ENCODE measurements at regions not wholly inside any gene's neighbourhood (a gene's known extent, or its start where the extent isn't known, plus 50 kb on each side); places are given as distances from the start of the nearest gene placed in this dataset.

DNA sequence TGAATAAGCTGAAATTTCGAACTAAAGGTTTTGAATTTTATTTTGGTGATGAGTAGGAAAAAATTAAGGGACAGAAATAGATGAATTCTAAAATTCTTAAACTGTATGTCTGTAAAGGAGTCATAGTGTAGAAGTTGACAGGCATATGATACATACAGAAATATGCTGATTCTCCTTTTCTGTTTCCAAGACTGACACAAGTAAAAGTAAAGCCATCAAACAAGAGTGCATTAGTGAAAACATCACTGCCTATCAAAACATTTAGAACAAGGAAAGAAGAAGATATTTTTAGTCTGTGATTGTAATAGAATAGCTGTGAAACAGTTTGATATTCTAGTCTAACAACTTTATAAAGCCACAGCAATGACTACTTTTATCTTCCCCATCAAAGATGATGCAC lies 1318.0 kb upstream of the TENM4 start:
- H3K9ac ChIP-seq (ENCODE audit: insufficient read depth, low read depth, low read length): no peak overlapping the region
- H3K4me2 ChIP-seq (ENCODE audit: low read depth, low read length): no peak overlapping the region
- DNase-seq (ENCODE audit: low spot score): no peak
- no peaks in the 10 kb centered on the region for H3K4me1 ChIP-seq (ENCODE audit: insufficient read depth, low read length)
- no peaks in the 10 kb centered on the region for H3K36me3 ChIP-seq (replicated peaks in 1 of 2; ENCODE audit: control insufficient read depth in 1 of 2, insufficient read depth in 2 of 2, low read length in 2 of 2)
- CTCF ChIA-PET (ENCODE audit: low intra/inter-chr PET ratio, low total read pairs): no interaction called here
- in situ Hi-C loops (cut with HindIII; ENCODE audit: extremely low pct_ligation_motif_present, low pct_unique_long_range_greater_than_20kb): no loop called here
- no peak overlapping the region for H3K27ac ChIP-seq (ENCODE audit: extremely low read length, insufficient read depth, low read length)
- H4K20me1 ChIP-seq (ENCODE audit: insufficient read depth, low read length): no peaks in the 10 kb centered on the region
- TF ChIP-seq ZNF431 (CRISPR knock-in tag; IDR thresholded peaks at IDR 0.05; ENCODE audit: borderline replicate concordance, low read depth) (no peak), ZNF296 (CRISPR knock-in tag; conservative IDR thresholded peaks at IDR 0.05) (no peak), ZNF343 (CRISPR knock-in tag; IDR thresholded peaks at IDR 0.05) (no peak), RARA (CRISPR knock-in tag; IDR thresholded peaks at IDR 0.05) (no peak)
- TF ChIP-seq, protein P1, sequence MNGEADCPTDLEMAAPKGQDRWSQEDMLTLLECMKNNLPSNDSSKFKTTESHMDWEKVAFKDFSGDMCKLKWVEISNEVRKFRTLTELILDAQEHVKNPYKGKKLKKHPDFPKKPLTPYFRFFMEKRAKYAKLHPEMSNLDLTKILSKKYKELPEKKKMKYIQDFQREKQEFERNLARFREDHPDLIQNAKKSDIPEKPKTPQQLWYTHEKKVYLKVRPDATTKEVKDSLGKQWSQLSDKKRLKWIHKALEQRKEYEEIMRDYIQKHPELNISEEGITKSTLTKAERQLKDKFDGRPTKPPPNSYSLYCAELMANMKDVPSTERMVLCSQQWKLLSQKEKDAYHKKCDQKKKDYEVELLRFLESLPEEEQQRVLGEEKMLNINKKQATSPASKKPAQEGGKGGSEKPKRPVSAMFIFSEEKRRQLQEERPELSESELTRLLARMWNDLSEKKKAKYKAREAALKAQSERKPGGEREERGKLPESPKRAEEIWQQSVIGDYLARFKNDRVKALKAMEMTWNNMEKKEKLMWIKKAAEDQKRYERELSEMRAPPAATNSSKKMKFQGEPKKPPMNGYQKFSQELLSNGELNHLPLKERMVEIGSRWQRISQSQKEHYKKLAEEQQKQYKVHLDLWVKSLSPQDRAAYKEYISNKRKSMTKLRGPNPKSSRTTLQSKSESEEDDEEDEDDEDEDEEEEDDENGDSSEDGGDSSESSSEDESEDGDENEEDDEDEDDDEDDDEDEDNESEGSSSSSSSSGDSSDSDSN (CRISPR knock-in tag; IDR thresholded peaks at IDR 0.05): no peak
- intact Hi-C loops (cut with micrococcal nuclease; ENCODE audit: unreplicated experiment): no loop called here
- no peak overlapping the region for H3K4me3 ChIP-seq (replicated peaks in 1 of 3; ENCODE audit: insufficient read depth in 1 of 3, low read depth in 2 of 3, low read length in 3 of 3)
- H3K27me3 ChIP-seq (ENCODE audit: control insufficient read depth in 1 of 2, insufficient read depth in 2 of 2, low read length in 2 of 2): no peaks in the 10 kb centered on the region; a peak in 1 of 5 replicates
- no peak for FAIRE-seq
- POLR2A ChIA-PET: no interaction called here
- 0% methylated on average over 1 of the region's 1 CpG for WGBS (ENCODE audit: low lambda C conversion rate)
- no peaks in the 10 kb centered on the region for H3K9me3 ChIP-seq (ENCODE audit: low read length)
- no TSS peak for BruUV-seq (replicated peaks)
- no peak overlapping the region for H2AFZ ChIP-seq (ENCODE audit: low read length)
- ATAC-seq: no peak
- no peaks in the 10 kb centered on the region for H3K79me2 ChIP-seq (ENCODE audit: insufficient read depth, low read length)

DNA sequence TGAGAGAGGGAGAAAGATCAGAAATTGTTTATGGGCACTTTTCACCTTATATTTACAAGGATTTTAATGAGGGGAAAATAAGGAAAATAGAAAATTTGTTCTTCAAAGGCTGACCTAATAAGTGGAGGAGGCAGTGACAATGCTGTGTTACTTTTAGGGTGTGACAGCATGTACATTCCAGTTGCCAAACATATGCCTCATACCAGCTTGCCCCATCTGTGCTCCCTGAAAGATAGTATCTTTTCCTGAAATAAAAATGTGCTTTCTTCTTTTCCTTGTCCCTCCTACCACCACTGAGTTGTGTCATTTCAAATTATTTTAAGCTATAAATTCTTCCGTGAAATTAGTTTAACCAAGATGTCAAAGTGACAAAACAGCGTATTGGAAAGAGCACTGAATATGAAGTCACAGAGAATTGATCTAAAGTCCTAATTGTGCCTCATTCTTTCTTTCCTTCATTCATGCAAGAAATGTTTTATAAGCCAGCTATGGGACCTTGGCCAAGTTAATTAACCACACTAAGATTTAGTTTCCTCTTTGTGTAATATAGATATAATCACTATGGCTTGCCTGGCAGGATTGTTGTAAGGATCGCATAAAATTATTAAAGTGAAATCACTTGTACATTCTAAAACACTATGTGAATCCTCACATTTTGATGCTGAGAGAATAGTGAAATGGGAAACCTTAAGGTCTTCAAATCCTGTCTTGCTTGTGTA lies 1307.5 kb upstream of the TENM4 start:
- no peak overlapping the region for H2AFZ ChIP-seq (ENCODE audit: low read length)
- H3K4me2 ChIP-seq (ENCODE audit: low read depth, low read length): no peak overlapping the region
- in situ Hi-C loops (cut with HindIII; ENCODE audit: extremely low pct_ligation_motif_present, low pct_unique_long_range_greater_than_20kb) (no loop called here), intact Hi-C loops (cut with micrococcal nuclease; ENCODE audit: unreplicated experiment) (no loop called here)
- ATAC-seq (no peak), FAIRE-seq (no peak), DNase-seq (ENCODE audit: low spot score) (no peak)
- ChIA-PET CTCF (ENCODE audit: low intra/inter-chr PET ratio, low total read pairs) (no interaction called here), POLR2A (no interaction called here)
- no peaks in the 10 kb centered on the region for H3K4me1 ChIP-seq (ENCODE audit: insufficient read depth, low read length)
- no TSS peak for BruUV-seq (replicated peaks)
- no peaks in the 10 kb centered on the region for H3K79me2 ChIP-seq (ENCODE audit: insufficient read depth, low read length)
- H3K27ac ChIP-seq (ENCODE audit: extremely low read length, insufficient read depth, low read length): no peak overlapping the region
- no peaks in the 10 kb centered on the region for H3K36me3 ChIP-seq (replicated peaks in 1 of 2; ENCODE audit: control insufficient read depth in 1 of 2, insufficient read depth in 2 of 2, low read length in 2 of 2)
- H3K27me3 ChIP-seq (ENCODE audit: control insufficient read depth in 1 of 2, insufficient read depth in 2 of 2, low read length in 2 of 2): no peaks in the 10 kb centered on the region; a peak in 1 of 5 replicates
- no peaks in the 10 kb centered on the region for H3K9me3 ChIP-seq (ENCODE audit: low read length)
- no peak overlapping the region for H3K9ac ChIP-seq (ENCODE audit: insufficient read depth, low read depth, low read length)
- 34% methylated on average over 3 of the region's 3 CpGs for WGBS (ENCODE audit: low lambda C conversion rate)
- H4K20me1 ChIP-seq (ENCODE audit: insufficient read depth, low read length): no peaks in the 10 kb centered on the region
- H3K4me3 ChIP-seq (replicated peaks in 1 of 3; ENCODE audit: insufficient read depth in 1 of 3, low read depth in 2 of 3, low read length in 3 of 3): no peak overlapping the region
- TF ChIP-seq ZNF30 (CRISPR knock-in tag; IDR thresholded peaks at IDR 0.05) (no peak), JARID2 (CRISPR knock-in tag; IDR thresholded peaks at IDR 0.05; ENCODE audit: insufficient replicate concordance) (no peak), ZNF10 (CRISPR knock-in tag; IDR thresholded peaks at IDR 0.05; ENCODE audit: borderline replicate concordance, low read depth) (no peak), ZNF460 (CRISPR knock-in tag; IDR thresholded peaks at IDR 0.05; ENCODE audit: borderline replicate concordance) (no peak), MBD4 (IDR thresholded peaks at IDR 0.05; ENCODE audit: borderline replicate concordance, low read length) (no peak), NCOA2 (CRISPR knock-in tag; IDR thresholded peaks at IDR 0.05) (no peak), ZNF670 (CRISPR knock-in tag; IDR thresholded peaks at IDR 0.05; ENCODE audit: borderline replicate concordance) (no peak), PHF21A (CRISPR knock-in tag; IDR thresholded peaks at IDR 0.05) (no peak), TCF7L2 (IDR thresholded peaks at IDR 0.05; ENCODE audit: low read depth, low read length) (no peak), PRMT3 (CRISPR knock-in tag; IDR thresholded peaks at IDR 0.05; ENCODE audit: borderline replicate concordance, low read depth) (no peak)
- TF ChIP-seq, protein P2, sequence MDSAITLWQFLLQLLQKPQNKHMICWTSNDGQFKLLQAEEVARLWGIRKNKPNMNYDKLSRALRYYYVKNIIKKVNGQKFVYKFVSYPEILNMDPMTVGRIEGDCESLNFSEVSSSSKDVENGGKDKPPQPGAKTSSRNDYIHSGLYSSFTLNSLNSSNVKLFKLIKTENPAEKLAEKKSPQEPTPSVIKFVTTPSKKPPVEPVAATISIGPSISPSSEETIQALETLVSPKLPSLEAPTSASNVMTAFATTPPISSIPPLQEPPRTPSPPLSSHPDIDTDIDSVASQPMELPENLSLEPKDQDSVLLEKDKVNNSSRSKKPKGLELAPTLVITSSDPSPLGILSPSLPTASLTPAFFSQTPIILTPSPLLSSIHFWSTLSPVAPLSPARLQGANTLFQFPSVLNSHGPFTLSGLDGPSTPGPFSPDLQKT (CRISPR knock-in tag; IDR thresholded peaks at IDR 0.05; ENCODE audit: borderline replicate concordance): no peak
